CD4-positive, alpha-beta T cell treated with Interleukin-15 for 1 hour (primary cell): ENCODE measurements at regions not wholly inside any gene's neighbourhood (a gene's known extent, or its start where the extent isn't known, plus 50 kb on each side); places are given as distances from the start of the nearest gene placed in this dataset.
"Not testable (repeated sequence)": the region's sequence is repeated elsewhere in the genome, so short reads cannot be mapped to it uniquely, and the experiment has no call there.

Source experiments
- DNase-seq: peaks from one replicate; pipeline ENCODE4 v3.0.0-alpha.2; 2020

DNA sequence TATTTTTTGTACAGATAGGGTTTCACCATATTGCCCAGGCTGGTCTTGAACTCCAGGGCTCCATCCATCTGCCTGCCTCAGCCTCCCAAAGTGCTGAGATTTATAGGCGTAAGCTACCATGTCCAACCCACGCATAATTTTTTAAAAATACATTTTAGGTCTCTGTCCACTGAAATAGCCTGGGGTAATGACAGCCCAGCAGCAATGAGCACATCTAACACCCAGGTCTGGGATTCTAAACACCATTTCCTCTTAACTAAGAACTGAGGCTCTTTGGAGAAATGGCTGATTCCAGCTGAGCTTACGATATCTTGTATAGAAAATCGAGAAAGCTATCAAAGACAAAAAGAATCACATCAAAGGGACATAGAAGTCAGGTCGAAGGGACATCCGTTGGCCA, 245.3 kb downstream of the PARN start:
- no peak for DNase-seq

- DNase-seq, result not testable (repeated sequence)
These were observed 246.2 kb downstream of the PARN start for GRCh38 chr16:14383844-14384243.

DNA sequence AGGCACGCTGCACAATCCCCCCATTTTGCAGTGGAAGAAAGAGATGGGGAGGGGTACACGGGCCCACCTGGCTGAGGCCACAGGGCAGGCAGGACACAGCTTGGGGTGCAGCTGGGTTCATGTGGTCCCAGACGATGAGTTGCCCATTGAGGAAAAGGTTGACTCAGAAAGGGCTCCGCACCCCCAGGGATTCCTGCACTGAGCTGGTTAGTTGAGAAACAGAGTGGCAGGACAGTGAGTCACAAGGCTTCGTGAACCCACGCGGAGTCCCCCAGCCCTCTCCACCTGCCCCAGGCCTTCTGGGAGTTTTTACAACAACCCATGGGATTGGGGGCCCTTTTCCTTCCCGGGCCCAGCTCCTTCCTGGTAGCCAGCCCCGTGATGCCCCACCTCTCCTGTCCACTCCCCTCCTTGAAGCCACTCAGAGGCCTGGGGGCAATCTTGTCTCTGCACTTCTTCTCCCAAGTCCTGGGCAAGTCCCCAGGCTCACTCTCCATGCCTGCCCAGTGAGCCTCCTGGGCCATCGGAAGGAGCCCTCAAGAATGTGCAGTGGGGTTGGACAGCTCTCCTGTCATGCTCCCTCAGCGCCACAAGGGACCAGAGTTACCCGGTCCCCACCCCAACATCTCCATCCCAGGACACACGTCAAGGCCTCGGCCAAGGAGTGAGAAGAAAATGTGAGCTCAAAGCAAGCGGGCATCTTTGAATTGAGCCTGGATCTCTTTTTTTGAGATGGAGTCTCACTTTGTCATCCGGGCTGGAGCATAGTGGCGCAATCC, 251.2 kb downstream of the PARN start:
- no peak for DNase-seq

- no peak for DNase-seq
These were observed 251.9 kb downstream of the PARN start for GRCh38 chr16:14378131-14378551.

GRCh38 chr16:14377326-14377725, 252.7 kb downstream of the PARN start:
- no peak for DNase-seq

- no peak for DNase-seq
These were observed 254.9 kb downstream of the PARN start for GRCh38 chr16:14375132-14375491.

GRCh38 chr16:14374451-14375131, 255.5 kb downstream of the PARN start:
- no peak for DNase-seq

DNA sequence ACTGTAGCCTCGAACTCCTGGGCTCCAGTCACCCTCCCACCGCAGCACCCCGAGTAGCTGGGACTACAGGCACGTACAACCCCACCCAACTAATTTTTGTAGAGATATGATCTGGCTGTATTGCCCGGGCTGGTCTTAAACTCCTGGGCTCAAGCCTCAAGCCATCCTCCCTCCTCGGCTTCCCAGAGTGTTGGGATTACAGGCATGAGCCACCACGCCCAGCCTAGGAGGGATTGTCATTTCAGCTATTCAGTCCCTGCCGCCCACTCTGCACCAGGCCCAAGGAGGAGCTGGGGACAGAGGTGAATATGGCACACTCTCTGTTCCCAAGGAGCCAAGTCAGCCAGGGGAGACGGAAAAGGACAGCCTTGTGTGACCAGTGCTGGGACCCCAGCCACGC, 256.2 kb downstream of the PARN start:
- no peak for DNase-seq

DNA sequence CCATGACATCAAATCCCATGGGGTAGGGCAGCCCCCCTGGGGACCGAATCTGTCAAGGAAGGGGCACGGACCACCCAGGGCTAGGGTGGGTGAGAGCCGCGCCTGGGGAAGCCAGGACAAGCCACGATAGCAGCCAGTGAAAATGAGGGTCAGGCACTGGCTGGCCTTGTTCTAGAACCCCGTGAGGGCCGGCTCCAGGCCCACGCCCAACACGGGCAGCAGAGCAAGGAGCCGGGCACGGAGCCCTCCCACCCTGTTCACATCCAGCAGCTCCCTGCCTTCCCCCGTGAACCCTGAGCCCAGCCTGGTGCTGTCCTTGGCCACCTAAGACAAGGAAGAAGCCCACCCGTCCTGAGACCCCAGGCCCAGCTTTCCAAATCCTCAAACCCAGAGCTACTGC, 256.7 kb downstream of the PARN start:
- no peak for DNase-seq

DNA sequence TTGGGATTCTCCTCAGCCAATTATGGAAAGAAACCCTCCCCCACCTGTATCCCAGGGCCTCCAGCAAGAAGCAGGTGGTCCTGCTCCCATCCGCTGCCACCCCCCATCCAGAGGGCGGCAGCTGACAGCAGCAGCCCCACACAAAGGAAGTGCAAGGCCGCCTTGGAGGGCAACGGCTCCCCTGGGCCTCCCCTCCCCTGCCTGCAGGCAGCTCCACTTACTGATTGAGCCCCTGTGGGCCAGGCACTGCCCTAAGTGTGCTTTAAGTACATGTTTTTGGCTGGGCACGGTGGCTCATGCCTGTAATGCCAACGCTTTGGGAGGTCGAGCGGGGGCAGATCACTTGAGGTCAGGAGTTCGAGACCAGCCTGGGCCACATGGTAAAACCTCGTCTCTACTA, 257.6 kb downstream of the PARN start:
- no peak for DNase-seq

DNA sequence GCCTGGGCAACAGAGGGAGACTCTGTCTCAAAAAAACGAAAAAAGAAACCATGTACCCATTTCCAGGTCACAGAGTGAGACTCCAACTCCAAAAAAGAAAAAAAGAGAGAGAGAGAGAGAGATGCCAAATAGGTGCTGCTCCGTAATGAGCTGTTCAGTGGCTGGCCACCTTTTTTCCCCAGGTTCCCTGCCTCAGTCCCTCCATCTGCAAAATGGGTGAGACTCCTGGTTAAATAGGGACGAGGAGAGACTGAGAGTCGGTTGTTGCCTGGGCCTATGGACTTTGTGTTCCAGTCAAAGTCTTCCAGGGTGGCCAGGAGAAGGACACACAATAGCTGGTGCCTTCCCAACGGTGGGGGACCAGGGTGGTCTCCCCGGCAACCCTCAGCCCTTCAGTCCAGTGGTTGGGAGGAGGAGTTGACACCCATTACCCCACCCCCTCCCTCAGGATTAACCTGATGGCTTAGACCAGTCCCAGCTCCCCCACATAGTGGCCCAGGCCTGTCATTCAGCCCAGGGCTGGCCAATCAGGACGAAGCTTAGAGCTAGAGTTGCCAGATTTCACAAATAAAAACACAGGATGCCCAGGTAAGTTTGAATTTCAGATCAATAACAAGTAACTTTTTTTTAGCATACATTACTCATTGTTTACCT, 258.2 kb downstream of the PARN start:
- no peak for DNase-seq

DNA sequence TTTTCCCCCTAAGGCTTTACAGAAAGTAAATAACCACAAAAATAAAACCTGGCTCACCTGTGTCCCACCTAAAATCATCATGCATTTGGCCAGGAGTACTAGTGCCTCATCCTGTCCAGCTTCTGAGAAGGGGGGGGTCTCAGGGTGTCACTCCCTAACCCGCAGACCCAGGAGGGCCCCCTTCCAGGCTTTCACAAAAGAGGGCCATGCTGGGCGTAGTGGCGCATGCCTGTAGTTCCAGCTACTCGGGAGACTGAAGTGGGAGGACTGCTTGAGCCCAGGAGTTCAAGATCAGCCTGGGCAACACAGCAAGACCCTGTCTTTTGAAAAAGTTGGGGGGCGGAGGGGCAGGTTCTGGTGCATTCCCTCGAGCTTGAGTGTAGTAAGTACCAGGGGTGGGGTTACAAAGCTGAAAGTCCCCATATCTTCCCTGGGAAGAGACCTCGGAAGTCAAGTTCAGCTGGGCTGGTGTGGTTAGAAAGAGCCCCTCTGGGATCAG, 259.3 kb downstream of the PARN start:
- DNase-seq, result no peak

- DNase-seq, result no peak
These were observed 260.1 kb downstream of the PARN start for GRCh38 chr16:14369734-14370598.

- DNase-seq, result no peak
These were observed 261.7 kb downstream of the PARN start for GRCh38 chr16:14368399-14368798.

GRCh38 chr16:14366974-14367707, 262.9 kb downstream of the PARN start:
- DNase-seq, result no peak

DNA sequence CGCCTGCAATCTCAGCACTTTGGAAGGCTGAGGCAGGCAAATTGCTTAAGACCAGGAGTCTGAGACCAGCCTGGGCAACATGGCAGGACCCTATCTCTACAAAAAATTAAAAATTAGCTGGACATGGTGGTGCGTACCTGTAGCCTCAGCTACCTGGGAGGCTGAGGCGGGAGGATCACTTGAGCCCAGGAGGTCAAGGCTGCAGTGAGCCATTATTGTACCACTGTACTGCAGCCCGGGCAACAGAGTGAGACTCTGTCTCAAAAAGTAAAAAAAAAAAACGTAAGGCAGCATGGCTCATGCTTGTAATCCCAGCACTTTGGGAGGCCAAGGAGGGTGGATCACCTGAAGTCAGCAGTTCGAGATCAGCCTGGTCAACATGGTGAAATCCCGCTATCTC, 263.6 kb downstream of the PARN start:
- no peak for DNase-seq

- DNase-seq, result no peak
These were observed 264.7 kb downstream of the PARN start for GRCh38 chr16:14365200-14365851.

DNA sequence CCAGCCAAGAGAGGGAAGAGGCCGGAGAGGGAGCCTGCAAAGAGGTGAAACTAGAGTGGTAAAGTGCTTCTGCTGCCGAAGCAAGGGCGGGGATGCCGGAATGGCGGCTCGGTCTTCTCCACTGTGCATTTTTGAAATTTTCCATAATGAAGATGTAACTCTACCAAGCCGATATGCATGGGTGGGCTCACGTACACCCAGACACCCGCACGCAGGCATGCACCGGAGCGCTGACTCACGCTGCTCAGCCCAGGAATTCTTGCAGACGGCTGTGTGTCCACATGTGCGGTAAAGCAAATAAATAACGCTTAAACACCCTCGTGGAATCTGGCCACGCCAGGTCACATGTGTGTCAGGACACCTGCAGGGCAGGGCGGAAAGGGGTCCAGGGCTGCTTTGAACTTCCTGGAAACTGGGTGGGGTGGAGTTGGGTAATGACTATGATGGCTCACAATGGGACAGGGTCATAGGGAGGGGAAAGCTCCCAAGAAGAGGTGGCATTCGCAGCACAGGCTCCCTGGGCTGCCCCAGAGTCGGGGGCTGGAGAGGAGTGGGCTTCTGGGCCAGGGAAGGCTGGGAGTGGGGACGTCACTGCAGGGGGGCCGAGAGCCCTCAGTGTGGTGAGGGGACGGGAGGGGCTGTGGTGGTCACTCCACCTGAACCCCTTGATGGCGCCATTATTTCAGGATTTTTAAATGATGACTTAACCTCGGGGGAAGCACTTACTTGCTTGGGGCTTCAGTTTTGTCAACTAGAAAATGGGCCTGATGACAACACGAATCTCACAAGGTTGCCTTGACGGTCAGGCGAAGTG, 265.5 kb downstream of the PARN start:
- DNase-seq, result no peak

GRCh38 chr16:14364112-14364385, 266.0 kb downstream of the PARN start:
- DNase-seq, result no peak

DNA sequence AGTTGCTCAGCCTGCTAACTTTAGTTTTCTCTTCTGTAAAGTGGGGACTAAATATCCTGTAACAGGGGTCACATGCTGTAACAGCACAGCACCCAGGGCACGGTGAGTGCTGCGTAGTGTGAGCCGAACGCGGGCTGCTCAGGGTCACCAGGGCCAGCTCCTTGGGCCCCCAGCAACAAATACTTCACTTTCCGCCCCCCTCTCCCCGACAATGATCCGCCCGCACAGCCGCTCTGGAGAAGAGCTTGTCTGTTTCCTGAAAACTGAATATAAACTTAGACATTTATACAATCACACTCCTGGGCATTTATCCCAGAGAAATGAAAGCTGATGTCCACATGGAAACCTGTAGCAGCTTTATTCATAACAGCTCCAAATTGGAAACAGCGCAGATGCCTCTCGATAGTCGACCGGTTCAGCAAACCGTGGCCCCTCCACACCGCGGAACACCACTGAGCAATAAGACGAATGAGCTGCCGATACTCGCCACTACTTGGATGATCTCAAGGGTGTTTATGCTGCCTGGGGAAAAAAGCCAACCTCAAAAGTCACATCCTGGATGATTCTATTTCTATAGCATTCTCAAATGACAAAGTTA, 267.2 kb downstream of the PARN start:
- no peak for DNase-seq
